ENCODE measurements at regions not wholly inside any gene's neighbourhood (a gene's known extent, or its start where the extent isn't known, plus 50 kb on each side); places are given as distances from the start of the nearest gene placed in this dataset.

GRCh38 chr2:187165936-187166610, 282.0 kb downstream of the CALCRL start:
- H3K4me3 ChIP-seq (ENCODE audit: low read depth, low read length) = no peak overlapping the region
- no peaks in the 10 kb centered on the region for H3K36me3 ChIP-seq (ENCODE audit: control insufficient read depth in 2 of 2, insufficient read depth in 1 of 2, low read length in 2 of 2)
- no peak for TF ChIP-seq ZNF791 (tag by site-specific recombination; IDR thresholded peaks at IDR 0.05)
- TF ChIP-seq HIC1 (tag by site-specific recombination; IDR thresholded peaks at IDR 0.05) = no peak
- TF ChIP-seq ZBTB6 (tag by site-specific recombination; IDR thresholded peaks at IDR 0.05) = no peak
- TF ChIP-seq ZNF48 (tag by site-specific recombination; IDR thresholded peaks at IDR 0.05) = no peak
- no peak for TF ChIP-seq KLF8 (tag by site-specific recombination; IDR thresholded peaks at IDR 0.05)
- no peak for TF ChIP-seq BCL11A (tag by site-specific recombination; IDR thresholded peaks at IDR 0.05; ENCODE audit: low read depth)
- no peak for TF ChIP-seq PBX3 (CRISPR knock-in tag; IDR thresholded peaks at IDR 0.05)
- TF ChIP-seq ZNF184 (tag by site-specific recombination; IDR thresholded peaks at IDR 0.05) = no peak
- no peak for TF ChIP-seq HOXC10 (CRISPR knock-in tag; IDR thresholded peaks at IDR 0.05)
- TF ChIP-seq ZNF114 (tag by site-specific recombination; IDR thresholded peaks at IDR 0.05) = no peak
- no peak for TF ChIP-seq ZNF26 (tag by site-specific recombination; IDR thresholded peaks at IDR 0.05)
- TF ChIP-seq ZNF623 (tag by site-specific recombination; IDR thresholded peaks at IDR 0.05) = no peak
- no peak for TF ChIP-seq ZNF449 (tag by site-specific recombination; IDR thresholded peaks at IDR 0.05)
- no peak for TF ChIP-seq ZNF707 (tag by site-specific recombination; IDR thresholded peaks at IDR 0.05)
- TF ChIP-seq BCL6B (tag by site-specific recombination; IDR thresholded peaks at IDR 0.05) = no peak
- ChIA-PET POLR2A (no interaction called here), CTCF (interaction anchor here (0.6 to 1.5 kb wide), 2 partner anchors 9 to 183 kb away, joined by 4 to 5 read pairs; no protein-coding TSS in a partner anchor)
- H3K4me1 ChIP-seq (ENCODE audit: control insufficient read depth, insufficient read depth, low read length) = no peaks in the 10 kb centered on the region
- H3K27ac ChIP-seq (ENCODE audit: extremely low read depth, low read depth, low read length) = no peak overlapping the region
- no peaks in the 10 kb centered on the region for H3K9me3 ChIP-seq (ENCODE audit: control insufficient read depth, insufficient read depth, low read depth, low read length)

GRCh38 chr2:187158452-187158851, 289.6 kb downstream of the CALCRL start:
- H3K4me3 ChIP-seq (ENCODE audit: low read depth, low read length) = no peak overlapping the region
- no peak overlapping the region for H3K27ac ChIP-seq (ENCODE audit: extremely low read depth, low read depth, low read length)
- ChIA-PET POLR2A (no interaction called here), CTCF (no interaction called here)
- H3K4me1 ChIP-seq (ENCODE audit: control insufficient read depth, insufficient read depth, low read length) = no peaks in the 10 kb centered on the region
- no peaks in the 10 kb centered on the region for H3K36me3 ChIP-seq (ENCODE audit: control insufficient read depth in 2 of 2, insufficient read depth in 1 of 2, low read length in 2 of 2)
- H3K9me3 ChIP-seq (ENCODE audit: control insufficient read depth, insufficient read depth, low read depth, low read length) = no peaks in the 10 kb centered on the region
- TF ChIP-seq OSR2 (tag by site-specific recombination; IDR thresholded peaks at IDR 0.05) (no peak), ZNF398 (tag by site-specific recombination; IDR thresholded peaks at IDR 0.05) (no peak), TSHZ1 (tag by site-specific recombination; IDR thresholded peaks at IDR 0.05; ENCODE audit: borderline replicate concordance) (no peak), FEZF1 (tag by site-specific recombination; IDR thresholded peaks at IDR 0.05) (no peak), ZNF366 (tag by site-specific recombination; conservative IDR thresholded peaks at IDR 0.05) (no peak)

All from HEK293 (cell line).